H1 (cell line): ENCODE measurements at regions not wholly inside any gene's neighbourhood (a gene's known extent, or its start where the extent isn't known, plus 50 kb on each side); places are given as distances from the start of the nearest gene placed in this dataset.

Experiments used
- CTCF ChIA-PET: fragments of 300-600 bp; sonication (Branson Sonifier 250); formaldehyde crosslinking; loops from one replicate; lab custom pipeline; 2021; ENCODE audit not compliant: partially characterized antibody; lab: Charles Lee
- POLR2A ChIA-PET: fragments of 300-600 bp; sonication (Branson Sonifier 250); formaldehyde crosslinking; loops from one replicate; lab custom pipeline; 2021; ENCODE audit warnings: inconsistent platforms; ENCODE audit not compliant: partially characterized antibody; lab: Charles Lee
- DNase-seq, 2 experiments: peaks; one replicate each; pipeline versions ENCODE4 v3.0.0 to v3.0.0-alpha.2; 2010 to 2022; ENCODE audit warnings: low spot score in 2 of 2, low read depth in 1 of 2, mixed read lengths in 1 of 2
- FAIRE-seq: peaks from 2 replicates; lab custom pipeline; 2011; peaks lifted over from hg19 to GRCh38; lab: Jason Lieb, UNC
- H2AFZ ChIP-seq: 2 replicates; pipeline ENCODE4 v1.8.1; 2012; ENCODE audit warnings: low read length, inconsistent platforms
- H2AK5ac ChIP-seq: 2 replicates; pipeline ENCODE4 v1.6.1; 2013; ENCODE audit warnings: low read depth, low read length
- H2BK120ac ChIP-seq: replicated peaks from 2 replicates; pipeline ENCODE3; 2013; ENCODE audit warnings: low read depth, low read length, inconsistent platforms
- H2BK12ac ChIP-seq: 2 replicates; pipeline ENCODE4 v1.6.1; 2013; ENCODE audit warnings: low read depth, low read length
- H2BK15ac ChIP-seq: 2 replicates; pipeline ENCODE4 v1.6.1; 2013; ENCODE audit warnings: low read length
- H2BK20ac ChIP-seq: 2 replicates; pipeline ENCODE4 v1.6.1; 2013; ENCODE audit warnings: low read length
- H2BK5ac ChIP-seq: 2 replicates; pipeline ENCODE4 v1.6.1; 2013; ENCODE audit warnings: low read depth, low read length
- H3K14ac ChIP-seq: 2 replicates; pipeline ENCODE4 v1.6.1; 2013; ENCODE audit warnings: inconsistent platforms; ENCODE audit not compliant: insufficient read length
- H3K18ac ChIP-seq: 2 replicates; pipeline ENCODE4 v1.6.1; 2013; ENCODE audit warnings: low read length; ENCODE audit errors: extremely low read depth
- H3K23ac ChIP-seq: 2 replicates; pipeline ENCODE4 v1.6.1; 2013; ENCODE audit warnings: inconsistent platforms; ENCODE audit not compliant: insufficient read length
- H3K23me2 ChIP-seq: 2 replicates; pipeline ENCODE4 v1.6.1; 2013; ENCODE audit warnings: low read depth, low read length
- H3K27ac ChIP-seq: 2 replicates; pipeline ENCODE4 v1.6.1; 2011; ENCODE audit warnings: low read depth, low read length, inconsistent platforms
- H3K27me3 ChIP-seq, 4 experiments: replicated peaks in 1 of 4; 1 replicate in 1 of 4; 2 replicates in 3 of 4; pipeline versions ENCODE4 v1.6.1 to v1.8.1; 2011 to 2013; ENCODE audit warnings: low read length in 3 of 4, mild to moderate bottlenecking in 3 of 4, inconsistent platforms in 2 of 4, mixed read lengths in 2 of 4, moderate library complexity in 1 of 4; ENCODE audit not compliant: control insufficient read depth in 3 of 4, insufficient read depth in 3 of 4; ENCODE audit errors: extremely low read depth in 1 of 4
- H3K36me3 ChIP-seq, 4 experiments: 2 replicates each; pipeline versions ENCODE4 v1.6.1 to v1.8.1; 2011 to 2013; ENCODE audit warnings: mild to moderate bottlenecking in 4 of 4, low read length in 3 of 4, moderate library complexity in 2 of 4, control low read depth in 1 of 4, inconsistent platforms in 1 of 4; ENCODE audit not compliant: insufficient read depth in 4 of 4, control insufficient read depth in 2 of 4
- H3K4ac ChIP-seq: replicated peaks from 2 replicates; pipeline ENCODE3; 2013; ENCODE audit warnings: low read length, low read depth, mixed read lengths, inconsistent platforms; ENCODE audit not compliant: insufficient read length
- H3K4me1 ChIP-seq, 4 experiments: replicated peaks in 1 of 4; 1 replicate in 1 of 4; 2 replicates in 3 of 4; pipeline versions ENCODE4 v1.6.1 to v1.8.1; 2011 to 2013; ENCODE audit warnings: low read length in 3 of 4, inconsistent platforms in 2 of 4, mixed read lengths in 1 of 4; ENCODE audit not compliant: insufficient read depth in 4 of 4, control insufficient read depth in 3 of 4
- H3K4me2 ChIP-seq, 2 experiments: 2 replicates each; pipeline versions ENCODE4 v1.6.1 to v1.8.1; 2011 to 2013; ENCODE audit warnings: low read depth in 2 of 2, low read length in 2 of 2, control low read depth in 1 of 2, inconsistent platforms in 1 of 2, mild to moderate bottlenecking in 1 of 2; ENCODE audit not compliant: insufficient read depth in 1 of 2
- H3K4me3 ChIP-seq, 4 experiments: fragments of 200-600, 300-600 bp in 1 of 4; sonication (generic), shearing (Covaris generic), sonication (Bioruptor Twin) in 1 of 4; 2 replicates each; pipeline versions ENCODE4 v1.5.1 to v1.8.1; 2011 to 2016; ENCODE audit warnings: low read length in 4 of 4, low read depth in 3 of 4, control low read depth in 2 of 4, inconsistent platforms in 2 of 4, mild to moderate bottlenecking in 2 of 4, mixed read lengths in 1 of 4, moderate library complexity in 1 of 4; ENCODE audit not compliant: insufficient read depth in 2 of 4; ENCODE audit errors: extremely low read depth in 1 of 4
- H3K56ac ChIP-seq: replicated peaks from 2 replicates; pipeline ENCODE3; 2013; ENCODE audit warnings: low read depth, mild to moderate bottlenecking, mixed read lengths, low read length, inconsistent platforms; ENCODE audit not compliant: insufficient read length
- H3K79me1 ChIP-seq: 2 replicates; pipeline ENCODE4 v1.6.1; 2013; ENCODE audit warnings: low read depth, low read length, control low read depth
- H3K79me2 ChIP-seq, 2 experiments: 2 replicates each; pipeline versions ENCODE4 v1.6.1 to v1.8.1; 2012 to 2013; ENCODE audit warnings: low read length in 2 of 2, mild to moderate bottlenecking in 2 of 2, inconsistent platforms in 1 of 2; ENCODE audit not compliant: insufficient read depth in 2 of 2, control insufficient read depth in 1 of 2
- H3K9ac ChIP-seq, 4 experiments: replicated peaks in 1 of 4; 1 replicate in 1 of 4; 2 replicates in 3 of 4; pipeline versions ENCODE4 v1.6.1 to v1.8.1; 2011 to 2013; ENCODE audit warnings: low read depth in 3 of 4, low read length in 3 of 4, control low read depth in 2 of 4, mild to moderate bottlenecking in 2 of 4, moderate library complexity in 2 of 4, inconsistent platforms in 1 of 4; ENCODE audit errors: extremely low read depth in 1 of 4
- H3K9me3 ChIP-seq, 2 experiments: 2 replicates each; pipeline versions ENCODE4 v1.6.1 to v1.8.1; 2012 to 2013; ENCODE audit warnings: mild to moderate bottlenecking in 2 of 2, moderate library complexity in 2 of 2, control low read depth in 1 of 2, inconsistent platforms in 1 of 2, low read depth in 1 of 2, low read length in 1 of 2, mixed read lengths in 1 of 2; ENCODE audit not compliant: insufficient read depth in 2 of 2
- H4K20me1 ChIP-seq, 2 experiments: replicated peaks in 1 of 2; 2 replicates each; pipeline versions ENCODE3 to v1.8.1; 2011 to 2013; ENCODE audit warnings: inconsistent platforms in 2 of 2, low read length in 2 of 2, mild to moderate bottlenecking in 1 of 2; ENCODE audit not compliant: insufficient read depth in 2 of 2, control insufficient read depth in 1 of 2
- H4K5ac ChIP-seq: 2 replicates; pipeline ENCODE4 v1.6.1; 2013; ENCODE audit warnings: low read length, low read depth, mixed read lengths, inconsistent platforms; ENCODE audit not compliant: insufficient read length
- H4K8ac ChIP-seq: 2 replicates; pipeline ENCODE4 v1.8.0; 2013; ENCODE audit warnings: mild to moderate bottlenecking, moderate library complexity, low read length, inconsistent platforms; ENCODE audit not compliant: insufficient read depth; ENCODE audit errors: extremely low read depth
- H4K91ac ChIP-seq: replicated peaks from 2 replicates; pipeline ENCODE3; 2013; ENCODE audit warnings: low read length, mixed read lengths, inconsistent platforms; ENCODE audit not compliant: insufficient read length
- CEBPB ChIP-seq: IDR thresholded peaks from 2 replicates; pipeline ENCODE4 v1.6.1; 2012; ENCODE audit warnings: low read depth, low read length
- CTBP2 ChIP-seq: IDR thresholded peaks from 2 replicates; pipeline ENCODE4 v1.7.0; 2011; ENCODE audit warnings: borderline replicate concordance, mild to moderate bottlenecking, moderate library complexity, mixed read lengths, low read length; ENCODE audit not compliant: insufficient read depth, insufficient read length
- EZH2 ChIP-seq: fragments of 200-600 bp; sonication (generic); IDR thresholded peaks from 2 replicates; pipeline ENCODE4 v1.7.1; 2012; ENCODE audit warnings: low read depth, mild to moderate bottlenecking, moderate library complexity, low read length, inconsistent platforms; ENCODE audit not compliant: severe bottlenecking
- GABPA ChIP-seq: IDR thresholded peaks from 2 replicates; pipeline ENCODE4 v1.6.1; 2011; ENCODE audit warnings: mild to moderate bottlenecking, low read length, moderate library complexity, borderline replicate concordance; ENCODE audit not compliant: insufficient read depth
- KDM5A ChIP-seq: fragments of 200-600 bp; IDR thresholded peaks from 2 replicates; pipeline ENCODE4 v1.7.1; 2012; ENCODE audit warnings: mild to moderate bottlenecking, low read length, inconsistent platforms, mixed read lengths
- POLR2A ChIP-seq, 2 experiments: IDR thresholded peaks; 1 replicate in 1 of 2; 2 replicates in 1 of 2; pipeline ENCODE4 v1.6.1; 2011; ENCODE audit warnings: low read depth in 2 of 2, low read length in 2 of 2, mild to moderate bottlenecking in 2 of 2; ENCODE audit errors: control extremely low read depth in 1 of 2
- RXRA ChIP-seq: IDR thresholded peaks from 2 replicates; pipeline ENCODE4 v1.6.1; 2011; ENCODE audit warnings: low read depth, mild to moderate bottlenecking, low read length, moderate library complexity; ENCODE audit not compliant: insufficient read depth
- SP2 ChIP-seq: IDR thresholded peaks from 2 replicates; pipeline ENCODE4 v1.6.1; 2012; ENCODE audit warnings: mild to moderate bottlenecking, low read length, inconsistent platforms
- SRF ChIP-seq: IDR thresholded peaks from 2 replicates; pipeline ENCODE4 v1.6.1; 2011; ENCODE audit warnings: mild to moderate bottlenecking, low read depth, low read length, moderate library complexity
- SUZ12 ChIP-seq: fragments of 200-600 bp; sonication (generic); IDR thresholded peaks from 2 replicates; pipeline ENCODE4 v1.6.1; 2012; ENCODE audit warnings: mild to moderate bottlenecking, inconsistent platforms, low read length, moderate library complexity, mixed read lengths
- WGBS, 2 experiments: shearing (Covaris generic) in 1 of 2; methylation state at CpG; one replicate each; pipeline versions ENCODE4 v1.1.6 to v1.1.7; 2013 to 2015; ENCODE audit warnings: low lambda C conversion rate in 2 of 2, mixed read lengths in 2 of 2, inconsistent platforms in 1 of 2, low coverage in 1 of 2, missing lambda C conversion rate in 1 of 2; ENCODE audit not compliant: insufficient replicate concordance in 2 of 2, insufficient coverage in 1 of 2, insufficient read length in 1 of 2; ENCODE audit errors: extremely low coverage in 1 of 2, missing lambda C conversion rate in 1 of 2; 5-methylcytosine and 5-hydroxymethylcytosine counted together
- TF ChIP-seq, protein P1 (sequence below), 3 experiments: IDR thresholded peaks; 1 replicate in 2 of 3; 2 replicates in 1 of 3; pipeline versions ENCODE4 v1.5.1 to v1.6.1; 2011; ENCODE audit warnings: low read length in 3 of 3, mild to moderate bottlenecking in 3 of 3, inconsistent platforms in 2 of 3, low read depth in 1 of 3, moderate library complexity in 1 of 3; ENCODE audit not compliant: insufficient read depth in 1 of 3; ENCODE audit errors: control extremely low read depth in 1 of 3

DNA sequence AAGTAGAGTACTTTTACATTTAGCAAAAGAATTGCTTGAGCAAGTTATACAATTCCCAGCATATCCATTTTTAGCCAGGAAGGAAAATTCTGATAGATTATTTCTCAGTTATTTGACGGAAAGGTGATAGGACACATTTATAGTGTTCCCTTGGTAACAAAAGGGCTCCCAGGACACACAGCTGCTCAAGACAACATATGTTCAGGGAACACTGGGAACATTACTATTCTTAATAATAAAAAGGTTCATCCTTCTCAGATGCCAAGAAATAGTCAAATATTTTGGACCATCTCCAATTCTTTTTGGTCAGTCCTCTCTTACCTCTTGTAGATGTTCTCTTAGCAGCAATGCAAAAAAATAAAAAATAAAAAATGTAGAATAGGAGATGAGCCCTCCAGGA is 66.8 kb upstream of the SMAD1 start:
- no peak overlapping the region for H3K23ac ChIP-seq
- H3K18ac ChIP-seq, result no peak overlapping the region
- H2BK5ac ChIP-seq, result no peak overlapping the region
- H3K14ac ChIP-seq, result no peak overlapping the region
- no peaks in the 10 kb centered on the region for H3K79me2 ChIP-seq
- no peak for FAIRE-seq
- H2AK5ac ChIP-seq, result no peak overlapping the region
- no peak overlapping the region for H2BK12ac ChIP-seq
- 95% methylated on average over 1 of the region's 1 CpG; no CpG with 5 or more reads in 1 of the 2 experiments for WGBS, 2 experiments
- H3K4me3 ChIP-seq, result no peak overlapping the region
- no peaks in the 10 kb centered on the region for H3K9me3 ChIP-seq
- no peaks in the 10 kb centered on the region for H4K20me1 ChIP-seq
- ChIA-PET POLR2A (no interaction called here), CTCF (no interaction called here)
- DNase-seq, result no peak
- no peaks in the 10 kb centered on the region for H3K79me1 ChIP-seq
- H4K91ac ChIP-seq, result no peak overlapping the region
- H3K4me2 ChIP-seq, result no peak overlapping the region
- no peak overlapping the region for H4K5ac ChIP-seq
- no peak overlapping the region for H4K8ac ChIP-seq
- H3K27me3 ChIP-seq, result no peaks in the 10 kb centered on the region
- no peak overlapping the region for H2BK120ac ChIP-seq
- no peak overlapping the region for H2BK20ac ChIP-seq
- H3K9ac ChIP-seq, result no peak overlapping the region
- H3K56ac ChIP-seq, result no peak overlapping the region
- H2AFZ ChIP-seq, result no peak overlapping the region
- no peaks in the 10 kb centered on the region for H3K4me1 ChIP-seq
- H2BK15ac ChIP-seq, result no peak overlapping the region
- no peaks in the 10 kb centered on the region for H3K23me2 ChIP-seq
- H3K27ac ChIP-seq, result no peak overlapping the region
- no peak overlapping the region for H3K4ac ChIP-seq
- H3K36me3 ChIP-seq, result no peaks in the 10 kb centered on the region
- no peak for TF ChIP-seq RXRA
- no peak for TF ChIP-seq SRF
- TF ChIP-seq, protein P1, sequence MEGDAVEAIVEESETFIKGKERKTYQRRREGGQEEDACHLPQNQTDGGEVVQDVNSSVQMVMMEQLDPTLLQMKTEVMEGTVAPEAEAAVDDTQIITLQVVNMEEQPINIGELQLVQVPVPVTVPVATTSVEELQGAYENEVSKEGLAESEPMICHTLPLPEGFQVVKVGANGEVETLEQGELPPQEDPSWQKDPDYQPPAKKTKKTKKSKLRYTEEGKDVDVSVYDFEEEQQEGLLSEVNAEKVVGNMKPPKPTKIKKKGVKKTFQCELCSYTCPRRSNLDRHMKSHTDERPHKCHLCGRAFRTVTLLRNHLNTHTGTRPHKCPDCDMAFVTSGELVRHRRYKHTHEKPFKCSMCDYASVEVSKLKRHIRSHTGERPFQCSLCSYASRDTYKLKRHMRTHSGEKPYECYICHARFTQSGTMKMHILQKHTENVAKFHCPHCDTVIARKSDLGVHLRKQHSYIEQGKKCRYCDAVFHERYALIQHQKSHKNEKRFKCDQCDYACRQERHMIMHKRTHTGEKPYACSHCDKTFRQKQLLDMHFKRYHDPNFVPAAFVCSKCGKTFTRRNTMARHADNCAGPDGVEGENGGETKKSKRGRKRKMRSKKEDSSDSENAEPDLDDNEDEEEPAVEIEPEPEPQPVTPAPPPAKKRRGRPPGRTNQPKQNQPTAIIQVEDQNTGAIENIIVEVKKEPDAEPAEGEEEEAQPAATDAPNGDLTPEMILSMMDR (IDR thresholded peaks at IDR 0.05; ENCODE audit: control extremely low read depth in 1 of 3, insufficient read depth in 1 of 3, low read depth in 1 of 3, low read length in 3 of 3), result no peak
- no peak for TF ChIP-seq SUZ12
- TF ChIP-seq POLR2A (IDR thresholded peaks at IDR 0.05; ENCODE audit: control extremely low read depth in 1 of 2, low read depth in 2 of 2, low read length in 2 of 2), result no peak
- TF ChIP-seq KDM5A, result no peak
- no peak for TF ChIP-seq EZH2
- no peak for TF ChIP-seq GABPA
- no peak for TF ChIP-seq CTBP2
- no peak for TF ChIP-seq SP2
- TF ChIP-seq CEBPB, result no peak
